Breast epithelium (tissue), 4 donors: ENCODE measurements at regions not wholly inside any gene's neighbourhood (a gene's known extent, or its start where the extent isn't known, plus 50 kb on each side); places are given as distances from the start of the nearest gene placed in this dataset.

Experiments used
- DNase-seq, 2 donors: peaks; one replicate each; pipeline ENCODE4 v3.0.0-alpha.2; 2019; ENCODE audit warnings: low spot score in 2 of 2
- H3K27ac ChIP-seq, 2 donors: fragments of 200-600 bp; sonication (generic) in 1 of 2; one replicate each; pipeline ENCODE4 v1.5.1; 2016 to 2019; ENCODE audit warnings: mild to moderate bottlenecking in 1 of 2
- H3K27me3 ChIP-seq, 2 donors: fragments of 200-600 bp; sonication (generic) in 1 of 2; one replicate each; pipeline versions ENCODE4 v1.5.1 to v1.6.0; 2017 to 2019; ENCODE audit warnings: control low read depth in 1 of 2, mild to moderate bottlenecking in 1 of 2
- H3K36me3 ChIP-seq: fragments of 200-600 bp; one replicate; pipeline ENCODE4 v1.5.1; 2019
- H3K4me1 ChIP-seq, 2 donors: fragments of 200-600 bp; sonication (generic); one replicate each; pipeline ENCODE4 v1.5.1; 2016 to 2019; ENCODE audit warnings: control low read depth in 1 of 2
- H3K4me3 ChIP-seq, 3 donors: fragments of 200-600 bp; sonication (generic); 1 replicate in 2 of 3; 2 replicates in 1 of 3; pipeline ENCODE4 v1.5.1; 2016 to 2019; ENCODE audit warnings: mild to moderate bottlenecking in 3 of 3, moderate library complexity in 2 of 3
- H3K9me3 ChIP-seq, 2 donors: fragments of 200-600 bp; sonication (generic) in 1 of 2; one replicate each; pipeline ENCODE4 v1.5.1; 2016 to 2019; ENCODE audit warnings: control low read depth in 1 of 2
- POLR2A ChIP-seq: fragments of 450-650 bp; IDR thresholded peaks from one replicate; pipeline ENCODE4 v1.6.1; 2016; ENCODE audit warnings: antibody characterized with exemption, mild to moderate bottlenecking, moderate library complexity
- POLR2AphosphoS5 ChIP-seq, 3 donors: sonication (generic); formaldehyde crosslinking; IDR thresholded peaks; one replicate each; pipeline ENCODE4 v1.6.1; 2017; ENCODE audit warnings: antibody characterized with exemption in 3 of 3
- intact Hi-C: fragments of 100-400 bp; cut with DNase I; formaldehyde crosslinking; loops from one replicate; pipeline ENCODE4 v1.15.1; 2023; ENCODE audit warnings: low total_unique reads
- TF ChIP-seq, protein P1 (sequence below), 3 donors: fragments of 450-650 bp; IDR thresholded peaks; one replicate each; pipeline ENCODE4 v1.5.1; 2016 to 2017; ENCODE audit warnings: antibody characterized with exemption in 3 of 3, mild to moderate bottlenecking in 3 of 3, moderate library complexity in 3 of 3

DNA sequence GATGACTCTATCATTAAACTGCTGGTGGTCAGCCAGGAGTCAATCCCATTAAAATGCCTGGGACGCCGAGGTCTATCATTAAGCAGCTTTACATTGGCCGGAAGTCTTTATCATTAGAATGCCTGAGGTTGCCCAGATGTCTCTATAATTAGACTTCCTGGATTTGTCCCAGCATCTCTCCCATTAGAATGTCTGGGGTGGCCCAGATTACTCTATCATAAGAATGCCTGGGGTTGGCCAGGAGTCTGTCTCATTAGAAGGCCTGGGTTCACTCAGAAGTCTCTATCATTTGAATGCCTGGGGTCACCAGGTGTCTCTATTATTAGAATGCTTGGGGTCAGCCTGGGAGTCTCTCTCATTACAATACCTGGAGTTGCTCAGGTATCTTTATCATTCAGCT lies 2227.2 kb downstream of the TP53TG3F start:
- TF ChIP-seq POLR2A, result no peak
- TF ChIP-seq, protein P1, sequence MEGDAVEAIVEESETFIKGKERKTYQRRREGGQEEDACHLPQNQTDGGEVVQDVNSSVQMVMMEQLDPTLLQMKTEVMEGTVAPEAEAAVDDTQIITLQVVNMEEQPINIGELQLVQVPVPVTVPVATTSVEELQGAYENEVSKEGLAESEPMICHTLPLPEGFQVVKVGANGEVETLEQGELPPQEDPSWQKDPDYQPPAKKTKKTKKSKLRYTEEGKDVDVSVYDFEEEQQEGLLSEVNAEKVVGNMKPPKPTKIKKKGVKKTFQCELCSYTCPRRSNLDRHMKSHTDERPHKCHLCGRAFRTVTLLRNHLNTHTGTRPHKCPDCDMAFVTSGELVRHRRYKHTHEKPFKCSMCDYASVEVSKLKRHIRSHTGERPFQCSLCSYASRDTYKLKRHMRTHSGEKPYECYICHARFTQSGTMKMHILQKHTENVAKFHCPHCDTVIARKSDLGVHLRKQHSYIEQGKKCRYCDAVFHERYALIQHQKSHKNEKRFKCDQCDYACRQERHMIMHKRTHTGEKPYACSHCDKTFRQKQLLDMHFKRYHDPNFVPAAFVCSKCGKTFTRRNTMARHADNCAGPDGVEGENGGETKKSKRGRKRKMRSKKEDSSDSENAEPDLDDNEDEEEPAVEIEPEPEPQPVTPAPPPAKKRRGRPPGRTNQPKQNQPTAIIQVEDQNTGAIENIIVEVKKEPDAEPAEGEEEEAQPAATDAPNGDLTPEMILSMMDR (IDR thresholded peaks at IDR 0.05), result no peak
- no peak for TF ChIP-seq POLR2AphosphoS5 (IDR thresholded peaks at IDR 0.05)
- DNase-seq, result no peak
- Histone ChIP-seq H3K4me3 (no peak overlapping the region), H3K4me1 (no peaks in the 10 kb centered on the region), H3K36me3 (no peaks in the 10 kb centered on the region), H3K27me3 (no peaks in the 10 kb centered on the region), H3K9me3 (peaks cover 29 to 71% of the 10 kb centered on the region in 2 donors), H3K27ac (no peak overlapping the region)
- intact Hi-C loops, result no loop called here

DNA sequence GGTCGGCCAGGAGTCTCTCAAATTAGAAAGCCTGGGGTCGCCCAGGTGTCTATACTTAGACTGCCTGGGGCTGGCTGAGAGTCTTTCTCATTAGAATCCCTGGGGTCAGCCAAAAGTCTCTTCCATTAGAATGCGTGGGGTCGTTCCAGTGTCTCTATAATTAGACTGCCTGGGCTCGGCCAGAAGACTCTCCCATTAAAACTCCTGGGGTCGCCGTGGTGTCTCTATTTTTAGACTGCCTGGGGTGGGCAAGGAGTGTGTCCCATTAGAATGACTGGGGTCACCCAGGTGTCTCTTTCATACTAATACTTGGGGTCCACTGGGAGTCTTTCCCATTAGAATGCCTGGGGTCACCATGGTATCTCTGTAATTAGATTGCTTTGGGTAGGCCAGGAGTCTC lies 2227.7 kb downstream of the TP53TG3F start:
- peaks cover 29 to 76% of the 10 kb centered on the region in 2 donors for H3K9me3 ChIP-seq

DNA sequence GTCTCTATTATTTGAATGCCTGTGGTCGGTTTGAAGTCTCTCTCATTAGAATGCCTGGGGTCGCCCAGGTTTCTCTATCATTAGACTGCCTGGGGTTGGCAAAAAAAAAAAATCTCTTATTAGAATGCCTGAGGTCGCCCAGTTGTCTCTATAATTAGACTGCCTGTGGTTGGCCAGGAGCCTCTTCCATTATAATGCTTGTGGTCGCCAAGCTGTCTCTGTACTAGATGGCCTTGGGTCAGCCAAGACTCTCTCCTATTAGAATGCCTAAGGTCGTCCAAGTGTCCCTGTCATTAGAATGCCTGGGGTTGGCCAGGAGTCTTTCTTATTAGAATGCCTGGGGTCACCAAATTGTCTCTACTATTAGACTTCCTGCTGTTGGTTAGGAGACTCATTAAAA lies 2228.4 kb downstream of the TP53TG3F start:
- H3K36me3 ChIP-seq, result no peaks in the 10 kb centered on the region
- intact Hi-C loops, result no loop called here
- TF ChIP-seq, protein P1 (IDR thresholded peaks at IDR 0.05), result no peak
- TF ChIP-seq POLR2AphosphoS5 (IDR thresholded peaks at IDR 0.05) (no peak), POLR2A (no peak)
- no peaks in the 10 kb centered on the region for H3K4me1 ChIP-seq
- H3K27me3 ChIP-seq, result no peaks in the 10 kb centered on the region
- no peak overlapping the region for H3K4me3 ChIP-seq
- H3K27ac ChIP-seq, result no peak overlapping the region
- DNase-seq, result no peak
- H3K9me3 ChIP-seq, result peaks cover 29 to 77% of the 10 kb centered on the region in 2 donors

More for the DNA sequence above, 2227.7 kb downstream of the TP53TG3F start:
- no peak for TF ChIP-seq POLR2AphosphoS5 (IDR thresholded peaks at IDR 0.05)
- TF ChIP-seq POLR2A, result no peak
- TF ChIP-seq, protein P1 (IDR thresholded peaks at IDR 0.05), result no peak
- H3K27me3 ChIP-seq, result no peaks in the 10 kb centered on the region
- DNase-seq, result no peak
- no peaks in the 10 kb centered on the region for H3K4me1 ChIP-seq
- H3K27ac ChIP-seq, result no peak overlapping the region
- intact Hi-C loops, result no loop called here
- no peak overlapping the region for H3K4me3 ChIP-seq
- no peaks in the 10 kb centered on the region for H3K36me3 ChIP-seq

DNA sequence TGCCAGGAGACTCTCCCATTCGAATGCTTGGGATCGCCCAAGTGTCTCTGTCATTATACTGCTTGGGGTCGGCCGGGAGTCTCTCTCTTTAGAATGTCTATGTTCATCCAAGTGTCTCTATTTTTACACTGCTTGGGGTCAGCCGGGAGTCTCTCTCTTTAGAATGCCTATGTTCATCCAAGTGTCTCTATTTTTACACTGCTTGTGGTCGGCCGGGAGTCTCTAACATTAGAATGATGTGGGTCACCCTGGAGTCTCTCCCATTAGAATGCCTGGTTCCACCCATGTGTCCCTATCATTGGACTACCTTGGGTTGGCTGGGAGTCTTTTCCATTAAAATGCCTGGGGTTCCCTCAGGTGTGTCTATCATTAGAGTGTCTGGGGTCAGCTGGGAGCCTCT lies 2230.4 kb downstream of the TP53TG3F start:
- H3K36me3 ChIP-seq, result no peaks in the 10 kb centered on the region
- H3K27ac ChIP-seq, result no peak overlapping the region
- intact Hi-C loops, result no loop called here
- H3K4me3 ChIP-seq, result no peak overlapping the region
- no peak for TF ChIP-seq POLR2A
- TF ChIP-seq, protein P1 (IDR thresholded peaks at IDR 0.05), result no peak
- no peak for TF ChIP-seq POLR2AphosphoS5 (IDR thresholded peaks at IDR 0.05)
- no peaks in the 10 kb centered on the region for H3K4me1 ChIP-seq
- H3K9me3 ChIP-seq, result peaks cover 41 to 94% of the 10 kb centered on the region in 2 donors
- no peak for DNase-seq
- H3K27me3 ChIP-seq, result no peaks in the 10 kb centered on the region

DNA sequence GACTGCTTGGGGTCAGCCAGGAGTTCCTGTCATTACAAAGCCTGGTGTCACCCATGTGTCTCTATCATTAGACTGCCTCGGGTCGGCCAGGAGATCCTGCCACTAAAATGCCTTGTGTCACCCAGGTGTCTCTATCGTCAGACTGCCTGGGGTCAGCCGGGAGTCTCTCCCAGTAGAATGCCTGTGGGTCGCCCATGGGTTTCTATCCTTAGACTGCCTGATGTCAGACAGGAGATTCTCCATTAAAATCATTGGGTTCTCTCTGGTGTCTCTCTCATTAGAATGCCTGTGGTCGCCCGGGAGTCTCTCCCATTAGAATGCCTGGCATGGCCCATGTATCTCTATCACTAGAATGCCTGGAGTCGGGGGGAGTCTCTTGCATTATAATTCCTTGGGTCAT lies 2231.0 kb downstream of the TP53TG3F start:
- DNase-seq, result no peak
- Histone ChIP-seq H3K9me3 (peaks cover 47 to 94% of the 10 kb centered on the region in 2 donors), H3K4me1 (no peaks in the 10 kb centered on the region), H3K4me3 (no peak overlapping the region), H3K27ac (no peak overlapping the region), H3K36me3 (no peaks in the 10 kb centered on the region), H3K27me3 (no peaks in the 10 kb centered on the region)
- no peak for TF ChIP-seq POLR2A
- TF ChIP-seq, protein P1 (IDR thresholded peaks at IDR 0.05), result no peak
- no peak for TF ChIP-seq POLR2AphosphoS5 (IDR thresholded peaks at IDR 0.05)
- intact Hi-C loops, result no loop called here
